HG02763 (cell line): ENCODE measurements at regions not wholly inside any gene's neighbourhood (a gene's known extent, or its start where the extent isn't known, plus 50 kb on each side); places are given as distances from the start of the nearest gene placed in this dataset.
"Not testable (repeated sequence)": the region's sequence is repeated elsewhere in the genome, so short reads cannot be mapped to it uniquely, and the experiment has no call there.

Experiments
- ATAC-seq: cut with Tn5 transposase; IDR thresholded peaks from one replicate; pipeline ENCODE4 v1.9.1; 2021; ENCODE audit warnings: mild to moderate bottlenecking, moderate library complexity; ENCODE audit not compliant: unreplicated experiment

DNA sequence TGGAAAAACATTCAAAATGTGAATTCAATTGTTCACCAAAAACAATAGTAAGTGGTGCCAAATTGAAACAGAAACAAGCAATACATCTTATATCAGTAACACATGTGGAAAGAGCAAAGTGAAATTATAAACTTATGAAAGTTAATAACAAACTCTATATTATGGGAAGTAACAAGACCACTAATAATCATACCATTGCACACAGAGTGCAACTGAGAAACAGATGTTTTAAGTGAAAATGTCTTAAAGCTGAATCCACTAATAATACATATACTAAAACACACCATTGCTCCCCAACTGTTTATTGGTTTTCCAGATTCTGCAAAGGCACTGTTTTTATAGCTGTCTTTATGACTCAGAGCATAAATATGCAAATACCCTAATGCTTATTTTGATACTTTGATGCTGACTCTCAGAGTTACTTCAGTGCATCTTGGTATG is 292.3 kb downstream of the RFPL4B start:
- no peak for ATAC-seq

- no peak for ATAC-seq
Measured at GRCh38 chr6:112640891-112641290, 293.8 kb downstream of the RFPL4B start.

GRCh38 chr6:112649853-112650252 is 302.7 kb downstream of the RFPL4B start:
- no peak for ATAC-seq

- no peak for ATAC-seq
Measured at GRCh38 chr6:112651239-112651638, 304.1 kb downstream of the RFPL4B start.

DNA sequence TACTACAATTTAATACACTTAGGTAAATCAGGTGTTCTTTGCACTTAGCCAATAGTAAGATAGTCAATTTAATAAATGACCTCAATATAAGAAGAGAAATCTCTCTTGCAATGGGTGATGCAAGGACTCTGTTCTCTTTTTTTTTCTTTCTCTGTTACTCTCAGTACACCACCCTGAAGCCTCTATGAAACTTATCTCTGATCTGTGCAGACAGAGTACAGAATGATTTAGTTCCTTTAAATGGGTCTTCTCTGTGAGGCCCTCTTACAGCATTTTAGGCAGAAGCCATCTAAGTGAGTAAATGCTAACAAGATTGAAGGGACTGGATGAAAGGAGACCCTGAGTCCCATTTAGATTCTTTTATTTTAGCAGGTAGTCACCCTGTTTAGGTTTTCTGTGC is 312.8 kb downstream of the RFPL4B start:
- ATAC-seq = no peak

- ATAC-seq = no peak
Measured at GRCh38 chr6:112660626-112661025, 313.5 kb downstream of the RFPL4B start.

DNA sequence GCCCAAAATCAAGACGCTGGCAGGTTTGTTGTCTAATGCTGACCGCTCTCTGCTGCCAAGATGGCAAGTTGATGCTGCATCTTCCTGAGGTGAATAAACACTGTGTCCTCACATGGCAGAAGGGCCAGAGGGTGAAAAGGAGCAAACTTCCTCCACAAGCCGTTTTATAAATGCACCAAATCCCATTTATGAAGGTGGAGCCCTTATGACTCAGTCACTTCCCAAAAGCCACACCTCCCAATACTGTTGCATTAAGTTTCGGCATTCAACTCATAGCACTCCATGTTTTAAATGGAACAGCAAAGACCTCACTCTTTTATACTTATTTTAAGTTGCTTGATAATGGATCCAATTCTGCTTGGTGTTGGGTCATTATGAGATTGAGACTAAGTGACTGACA is 316.6 kb downstream of the RFPL4B start:
- no peak for ATAC-seq

GRCh38 chr6:112665114-112665513 is 318.0 kb downstream of the RFPL4B start:
- ATAC-seq = no peak

GRCh38 chr6:112665815-112666214 is 318.7 kb downstream of the RFPL4B start:
- no peak for ATAC-seq

GRCh38 chr6:112667427-112667826 is 320.3 kb downstream of the RFPL4B start:
- ATAC-seq = no peak

GRCh38 chr6:112680091-112680490 is 333.0 kb downstream of the RFPL4B start:
- ATAC-seq = no peak

DNA sequence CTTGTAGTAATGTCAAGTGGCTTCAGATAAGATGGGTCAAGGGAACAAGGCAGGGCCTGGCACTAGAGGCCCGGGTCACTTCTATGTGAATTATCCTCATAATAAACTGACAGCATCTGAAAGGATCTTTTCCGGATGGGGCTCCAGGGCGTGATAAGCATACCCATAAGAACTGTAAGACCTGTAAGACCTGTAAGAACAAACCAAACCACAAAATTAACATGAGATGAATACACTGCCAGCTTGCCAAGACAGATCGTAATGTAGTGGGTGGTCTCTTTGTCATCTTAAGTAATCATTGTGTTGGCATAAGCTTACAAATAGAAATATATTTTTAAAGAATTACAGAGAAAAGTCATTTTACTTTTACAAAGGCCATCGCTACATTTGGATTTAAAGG is 334.9 kb downstream of the RFPL4B start:
- ATAC-seq = no peak

- no peak for ATAC-seq
Measured at GRCh38 chr6:112683106-112683505, 336.0 kb downstream of the RFPL4B start.

- no peak for ATAC-seq
Measured at GRCh38 chr6:112683926-112684325, 336.8 kb downstream of the RFPL4B start.

GRCh38 chr6:112685521-112686220 is 338.5 kb downstream of the RFPL4B start:
- not testable (repeated sequence) for ATAC-seq

DNA sequence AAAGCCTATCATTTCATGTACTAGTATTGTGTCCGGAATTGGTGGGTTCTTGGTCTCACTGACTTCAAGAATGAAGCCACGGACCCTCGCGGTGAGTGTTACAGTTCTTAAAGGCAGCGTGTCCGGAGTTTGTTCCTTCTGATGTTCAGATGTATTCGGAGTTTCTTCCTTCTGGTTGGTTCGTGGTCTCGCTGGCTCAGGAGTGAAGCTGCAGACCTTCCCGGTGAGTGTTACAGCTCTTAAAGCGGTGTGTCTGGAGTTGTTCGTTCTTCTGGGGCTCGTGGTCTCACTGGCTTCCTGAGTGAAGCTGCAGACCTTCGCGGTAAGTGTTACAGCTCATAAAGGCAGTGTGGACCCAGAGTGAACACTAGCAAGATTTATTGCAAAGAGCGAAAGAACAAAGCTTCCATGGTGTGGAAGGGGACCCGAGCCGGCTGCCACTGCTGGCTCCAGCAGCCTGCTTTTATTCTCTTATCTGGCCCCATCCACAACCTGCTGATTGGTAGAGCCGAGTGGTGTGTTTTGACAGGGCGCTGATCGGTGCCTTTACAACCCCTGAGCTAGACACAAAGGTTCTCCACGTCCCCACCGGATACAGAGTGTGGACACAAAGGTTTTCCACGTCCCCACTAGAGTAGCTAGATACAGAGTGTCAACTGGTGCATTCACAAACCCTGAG is 341.5 kb downstream of the RFPL4B start:
- not testable (repeated sequence) for ATAC-seq

DNA sequence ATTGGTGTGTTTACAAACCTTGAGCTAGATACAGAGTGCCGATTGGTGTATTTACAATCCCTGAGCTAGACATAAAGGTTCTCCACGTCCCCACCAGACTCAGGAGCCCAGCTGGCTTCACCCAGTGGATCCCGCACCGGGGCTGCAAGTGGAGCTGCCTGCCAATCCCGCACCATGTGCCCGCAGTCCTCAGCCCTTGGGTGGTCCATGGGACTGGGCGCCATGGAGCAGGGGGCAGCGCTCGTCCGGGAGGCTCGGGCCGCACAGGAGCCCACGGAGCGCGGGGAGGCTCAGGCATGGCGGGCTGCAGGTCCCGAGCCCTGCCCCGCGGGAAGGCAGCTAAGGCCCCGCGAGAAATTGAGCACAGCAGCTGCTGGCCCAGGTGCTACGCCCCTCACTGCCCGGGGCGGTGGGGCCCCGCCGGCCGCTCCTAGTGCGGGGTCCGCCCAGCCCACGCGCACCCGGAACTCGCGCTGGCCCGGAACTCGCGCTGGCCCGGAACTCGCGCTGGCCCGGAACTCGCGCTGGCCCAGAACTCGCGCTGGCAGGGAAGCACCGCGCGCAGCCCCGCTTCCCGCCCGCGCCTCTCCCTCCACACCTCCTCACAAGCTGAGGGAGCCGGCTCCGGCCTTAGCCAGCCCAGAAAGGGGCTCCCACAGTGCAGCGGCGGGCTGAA is 342.2 kb downstream of the RFPL4B start:
- not testable (repeated sequence) for ATAC-seq

DNA sequence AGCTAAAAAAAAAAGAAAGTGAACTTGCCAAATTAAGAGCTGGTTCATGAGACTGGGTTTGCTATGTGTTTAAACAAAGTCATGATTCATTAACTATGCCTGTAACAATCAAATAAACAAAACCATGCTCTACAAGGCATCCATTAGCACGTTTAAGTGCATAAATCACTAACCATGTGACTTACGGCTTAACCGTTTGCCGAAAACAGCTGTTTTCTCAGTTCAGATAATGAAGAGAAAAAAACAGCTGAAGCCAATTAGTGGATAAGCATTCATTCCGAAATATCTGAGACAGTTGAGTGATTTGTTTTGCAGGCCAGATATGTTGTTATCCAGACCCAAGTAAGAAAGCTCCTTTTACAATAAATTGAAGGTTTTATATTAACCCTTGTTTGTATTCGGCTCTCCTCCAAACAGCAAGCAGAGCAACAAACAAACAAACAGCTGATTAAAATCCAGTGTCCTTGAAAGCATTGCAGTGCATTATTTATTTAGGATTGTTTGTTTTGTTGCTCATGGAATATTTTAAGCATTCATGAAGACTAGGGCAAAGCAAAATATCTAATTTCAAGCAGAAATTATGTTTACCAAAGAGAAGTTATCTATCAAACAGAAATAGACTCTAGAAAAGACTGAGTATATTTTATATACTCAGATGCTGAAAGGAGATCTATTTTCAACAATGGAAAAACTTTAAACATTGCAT is 343.5 kb downstream of the RFPL4B start:
- ATAC-seq = no peak

DNA sequence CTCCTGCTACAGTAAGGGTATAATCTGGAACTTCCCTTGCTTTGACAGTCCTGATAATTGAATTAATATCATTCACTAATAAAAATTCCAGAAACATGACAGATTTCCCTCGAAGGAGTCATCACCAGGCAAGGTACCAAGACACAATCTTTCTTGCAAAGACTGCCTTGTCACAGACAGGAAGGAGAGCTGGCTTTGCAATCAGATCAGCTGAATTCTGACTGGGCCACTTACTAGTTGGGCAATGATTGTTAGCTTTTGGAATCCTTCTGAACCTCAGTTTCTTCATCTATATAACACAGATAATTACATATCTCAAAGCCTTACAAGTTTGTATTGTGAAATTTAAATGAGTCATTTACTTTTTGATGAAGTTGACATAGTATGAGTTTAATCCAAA is 344.2 kb downstream of the RFPL4B start:
- ATAC-seq = no peak

DNA sequence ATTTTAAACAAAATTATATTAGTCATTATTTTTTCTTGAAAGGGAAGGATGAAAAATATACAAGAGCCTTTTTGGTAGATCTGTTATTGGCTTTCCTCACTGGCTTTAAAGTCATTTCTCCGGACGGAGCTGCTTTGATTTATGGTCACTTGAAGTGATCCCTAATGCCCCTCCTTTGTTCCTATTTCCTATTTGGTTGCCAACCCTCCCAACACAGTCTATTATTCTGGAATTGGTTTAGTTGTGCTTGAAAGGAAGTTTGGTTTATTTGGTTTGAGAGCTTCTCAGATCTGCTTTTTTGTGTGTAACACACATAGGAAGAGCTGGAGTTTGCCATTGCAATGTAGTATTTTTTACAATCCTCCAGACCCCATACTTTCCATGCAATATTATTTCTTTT is 347.9 kb downstream of the RFPL4B start:
- ATAC-seq = no peak

DNA sequence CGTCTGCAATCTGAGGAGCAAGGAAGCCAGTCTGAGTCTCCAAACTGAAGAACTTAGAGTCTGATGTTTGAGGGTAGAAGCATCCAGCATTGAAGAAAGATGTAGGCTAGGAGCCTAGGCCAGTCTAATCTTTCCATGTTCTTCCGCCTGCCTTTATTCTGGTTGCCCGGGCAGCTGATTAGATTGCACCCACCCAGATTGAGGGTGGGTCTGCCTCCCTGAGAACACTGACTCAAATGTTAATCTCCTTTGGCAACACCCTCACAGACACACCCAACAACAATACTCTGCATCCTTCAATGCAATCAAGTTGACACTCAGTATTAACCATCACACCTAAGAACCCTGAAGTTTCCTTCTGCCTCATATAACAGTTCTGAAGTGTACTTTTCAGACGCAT is 350.1 kb downstream of the RFPL4B start:
- ATAC-seq = no peak
